ENCODE measurements at regions not wholly inside any gene's neighbourhood (a gene's known extent, or its start where the extent isn't known, plus 50 kb on each side); places are given as distances from the start of the nearest gene placed in this dataset.

DNA sequence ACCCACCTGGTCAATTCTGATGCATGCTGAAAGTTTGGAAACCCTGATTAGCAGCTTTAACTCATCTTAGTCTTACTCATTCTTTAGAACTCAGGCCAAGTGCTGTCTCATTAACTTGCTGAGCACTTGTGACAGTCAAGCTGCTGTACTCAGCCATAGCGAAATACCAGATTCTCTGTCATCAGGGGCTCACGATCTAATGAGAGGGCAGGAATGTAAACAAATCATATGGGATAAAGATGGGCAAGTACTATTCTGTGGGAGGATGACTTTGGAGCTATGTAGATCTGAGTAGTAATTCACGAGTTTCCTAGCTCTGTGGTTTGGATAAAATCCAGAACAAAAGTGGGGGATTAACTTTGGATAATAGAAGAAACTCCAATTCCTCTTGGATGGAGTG is 376.6 kb downstream of the HRH4 start:
- CTCF ChIA-PET: interaction anchor here (1.3 kb wide), 1 partner anchor 11 kb away, joined by 3 read pairs; no protein-coding TSS in a partner anchor
- 2% methylated on average over 3 of the region's 3 CpGs for WGBS (ENCODE audit: missing lambda C conversion rate)
- no peak overlapping the region for H3K27ac ChIP-seq
- no peaks in the 10 kb centered on the region for H3K4me1 ChIP-seq
- POLR2A ChIA-PET: no interaction called here
- ATAC-seq: no peak
- no peak for DNase-seq (ENCODE audit: low read depth in 1 of 2, low spot score in 1 of 2)
- FAIRE-seq: no peak
- H3K4me3 ChIP-seq: no peak overlapping the region
- no peaks in the 10 kb centered on the region for H3K9me3 ChIP-seq
- TF ChIP-seq BCL3 (IDR thresholded peaks at IDR 0.05): no peak
- TF ChIP-seq RARB (CRISPR knock-in tag; IDR thresholded peaks at IDR 0.05): no peak
- no peak for TF ChIP-seq HMGXB4 (CRISPR knock-in tag; IDR thresholded peaks at IDR 0.05; ENCODE audit: borderline replicate concordance)
- TF ChIP-seq, protein P1, sequence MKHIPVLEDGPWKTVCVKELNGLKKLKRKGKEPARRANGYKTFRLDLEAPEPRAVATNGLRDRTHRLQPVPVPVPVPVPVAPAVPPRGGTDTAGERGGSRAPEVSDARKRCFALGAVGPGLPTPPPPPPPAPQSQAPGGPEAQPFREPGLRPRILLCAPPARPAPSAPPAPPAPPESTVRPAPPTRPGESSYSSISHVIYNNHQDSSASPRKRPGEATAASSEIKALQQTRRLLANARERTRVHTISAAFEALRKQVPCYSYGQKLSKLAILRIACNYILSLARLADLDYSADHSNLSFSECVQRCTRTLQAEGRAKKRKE (CRISPR knock-in tag; IDR thresholded peaks at IDR 0.05; ENCODE audit: low read depth): no peak
- TF ChIP-seq CEBPB (IDR thresholded peaks at IDR 0.05): no peak
- TF ChIP-seq CBX8 (IDR thresholded peaks at IDR 0.05): no peak
- no peak for TF ChIP-seq NPAS2 (CRISPR knock-in tag; IDR thresholded peaks at IDR 0.05; ENCODE audit: borderline replicate concordance)
- no peak for TF ChIP-seq PHF8 (IDR thresholded peaks at IDR 0.05; ENCODE audit: borderline replicate concordance, low read depth)
- no peak overlapping the region for H3K4me2 ChIP-seq

DNA sequence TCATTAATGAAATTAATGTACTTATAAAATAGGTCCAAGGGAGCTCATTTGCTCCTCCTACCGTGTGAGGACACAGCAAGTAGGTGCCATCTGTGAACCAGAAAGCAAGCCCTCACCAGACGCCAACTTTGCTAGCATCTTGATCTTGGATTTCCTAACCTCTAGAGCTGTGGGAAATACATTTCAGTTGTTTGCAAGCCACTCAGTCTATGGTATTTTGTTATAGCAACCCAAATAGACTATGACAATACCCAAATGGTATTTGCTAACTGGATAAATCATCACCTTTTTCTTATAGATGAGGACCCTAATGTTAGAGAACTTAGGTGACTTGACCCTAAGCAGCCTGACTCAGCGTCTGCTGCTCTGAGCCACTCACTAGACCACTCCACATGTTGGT is 379.6 kb downstream of the HRH4 start:
- H3K9me3 ChIP-seq: no peaks in the 10 kb centered on the region
- no peak for TF ChIP-seq CHD4 (IDR thresholded peaks at IDR 0.05; ENCODE audit: borderline replicate concordance)
- no peak for TF ChIP-seq RAD21 (conservative IDR thresholded peaks at IDR 0.05 in 1 of 2, IDR thresholded peaks at IDR 0.05 in 1 of 2)
- TF ChIP-seq, protein P1 (CRISPR knock-in tag; IDR thresholded peaks at IDR 0.05; ENCODE audit: low read depth): no peak
- TF ChIP-seq HDAC2 (IDR thresholded peaks at IDR 0.05): no peak
- no peak for TF ChIP-seq ZFP36 (IDR thresholded peaks at IDR 0.05; ENCODE audit: borderline replicate concordance, partially characterized antibody)
- no peak for TF ChIP-seq TFCP2L1 (CRISPR knock-in tag; IDR thresholded peaks at IDR 0.05)
- no peak for TF ChIP-seq JUNB (IDR thresholded peaks at IDR 0.05)
- TF ChIP-seq FOSB (CRISPR knock-in tag; IDR thresholded peaks at IDR 0.05): no peak
- POLR2A ChIA-PET: no interaction called here
- CTCF ChIA-PET: no interaction called here
- H3K4me3 ChIP-seq: no peak overlapping the region
- 39% methylated on average over 3 of the region's 3 CpGs for WGBS (ENCODE audit: missing lambda C conversion rate)
- ATAC-seq (no peak), DNase-seq (ENCODE audit: low read depth in 1 of 2, low spot score in 1 of 2) (no peak), FAIRE-seq (no peak)
- no peak overlapping the region for H3K4me2 ChIP-seq
- H3K27ac ChIP-seq: no peak overlapping the region
- H3K4me1 ChIP-seq: no peaks in the 10 kb centered on the region

- Histone ChIP-seq H3K27ac (no peak overlapping the region), H3K4me1 (no peaks in the 10 kb centered on the region), H3K4me3 (no peak overlapping the region), H3K4me2 (no peak overlapping the region), H3K9me3 (no peaks in the 10 kb centered on the region)
- DNase-seq (ENCODE audit: low read depth in 1 of 2, low spot score in 1 of 2): no peak
- ATAC-seq: no peak
- ChIA-PET POLR2A (no interaction called here), CTCF (no interaction called here)
- WGBS (ENCODE audit: missing lambda C conversion rate): 73% methylated on average over 6 of the region's 6 CpGs
- no peak for FAIRE-seq
- TF ChIP-seq, protein P1 (CRISPR knock-in tag; IDR thresholded peaks at IDR 0.05; ENCODE audit: low read depth): no peak
- TF ChIP-seq RFX5 (IDR thresholded peaks at IDR 0.05) (no peak), EHMT2 (IDR thresholded peaks at IDR 0.05; ENCODE audit: low read depth) (no peak), USF2 (IDR thresholded peaks at IDR 0.05) (no peak), FOXS1 (CRISPR knock-in tag; IDR thresholded peaks at IDR 0.05) (no peak), JUN (IDR thresholded peaks at IDR 0.05) (no peak), HEYL (CRISPR knock-in tag; IDR thresholded peaks at IDR 0.05) (no peak), HOXB5 (CRISPR knock-in tag; IDR thresholded peaks at IDR 0.05) (no peak), HOXA7 (CRISPR knock-in tag; IDR thresholded peaks at IDR 0.05) (no peak), PBX3 (IDR thresholded peaks at IDR 0.05) (no peak), POLR2A (IDR thresholded peaks at IDR 0.05; ENCODE audit: low read length) (no peak), PHF8 (IDR thresholded peaks at IDR 0.05; ENCODE audit: borderline replicate concordance, low read depth) (no peak), JUNB (IDR thresholded peaks at IDR 0.05) (no peak)
- TF ChIP-seq, protein P2, sequence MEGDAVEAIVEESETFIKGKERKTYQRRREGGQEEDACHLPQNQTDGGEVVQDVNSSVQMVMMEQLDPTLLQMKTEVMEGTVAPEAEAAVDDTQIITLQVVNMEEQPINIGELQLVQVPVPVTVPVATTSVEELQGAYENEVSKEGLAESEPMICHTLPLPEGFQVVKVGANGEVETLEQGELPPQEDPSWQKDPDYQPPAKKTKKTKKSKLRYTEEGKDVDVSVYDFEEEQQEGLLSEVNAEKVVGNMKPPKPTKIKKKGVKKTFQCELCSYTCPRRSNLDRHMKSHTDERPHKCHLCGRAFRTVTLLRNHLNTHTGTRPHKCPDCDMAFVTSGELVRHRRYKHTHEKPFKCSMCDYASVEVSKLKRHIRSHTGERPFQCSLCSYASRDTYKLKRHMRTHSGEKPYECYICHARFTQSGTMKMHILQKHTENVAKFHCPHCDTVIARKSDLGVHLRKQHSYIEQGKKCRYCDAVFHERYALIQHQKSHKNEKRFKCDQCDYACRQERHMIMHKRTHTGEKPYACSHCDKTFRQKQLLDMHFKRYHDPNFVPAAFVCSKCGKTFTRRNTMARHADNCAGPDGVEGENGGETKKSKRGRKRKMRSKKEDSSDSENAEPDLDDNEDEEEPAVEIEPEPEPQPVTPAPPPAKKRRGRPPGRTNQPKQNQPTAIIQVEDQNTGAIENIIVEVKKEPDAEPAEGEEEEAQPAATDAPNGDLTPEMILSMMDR (IDR thresholded peaks at IDR 0.05): no peak
Measured at GRCh38 chr18:24840640-24841039, 380.2 kb downstream of the HRH4 start.

All from A549 (cell line).